CD4-positive, alpha-beta T cell treated with Interleukin-15 for 1 hour (primary cell): ENCODE measurements at regions not wholly inside any gene's neighbourhood (a gene's known extent, or its start where the extent isn't known, plus 50 kb on each side); places are given as distances from the start of the nearest gene placed in this dataset.

Source experiments
- DNase-seq: peaks from one replicate; pipeline ENCODE4 v3.0.0-alpha.2; 2020

DNA sequence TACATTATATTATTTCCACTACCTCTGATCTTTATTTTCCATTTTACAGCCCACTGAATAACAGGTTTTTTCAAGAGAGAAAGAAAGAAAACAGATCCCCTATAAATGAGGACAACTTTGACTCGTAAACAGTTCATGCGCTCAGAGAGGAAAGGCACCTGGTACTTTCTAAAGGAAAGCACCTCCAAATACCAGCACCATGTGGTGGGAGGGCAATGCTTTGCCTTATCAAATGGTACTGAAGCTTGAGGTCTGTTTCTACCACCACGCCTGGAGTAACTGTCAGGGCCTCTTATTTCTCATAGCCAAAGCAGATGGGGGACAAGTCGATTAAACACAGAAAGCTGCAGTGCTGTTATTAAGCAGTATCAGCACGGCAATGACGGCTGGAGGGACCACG, 510.3 kb upstream of the ZFHX3 start:
- DNase-seq, result no peak

DNA sequence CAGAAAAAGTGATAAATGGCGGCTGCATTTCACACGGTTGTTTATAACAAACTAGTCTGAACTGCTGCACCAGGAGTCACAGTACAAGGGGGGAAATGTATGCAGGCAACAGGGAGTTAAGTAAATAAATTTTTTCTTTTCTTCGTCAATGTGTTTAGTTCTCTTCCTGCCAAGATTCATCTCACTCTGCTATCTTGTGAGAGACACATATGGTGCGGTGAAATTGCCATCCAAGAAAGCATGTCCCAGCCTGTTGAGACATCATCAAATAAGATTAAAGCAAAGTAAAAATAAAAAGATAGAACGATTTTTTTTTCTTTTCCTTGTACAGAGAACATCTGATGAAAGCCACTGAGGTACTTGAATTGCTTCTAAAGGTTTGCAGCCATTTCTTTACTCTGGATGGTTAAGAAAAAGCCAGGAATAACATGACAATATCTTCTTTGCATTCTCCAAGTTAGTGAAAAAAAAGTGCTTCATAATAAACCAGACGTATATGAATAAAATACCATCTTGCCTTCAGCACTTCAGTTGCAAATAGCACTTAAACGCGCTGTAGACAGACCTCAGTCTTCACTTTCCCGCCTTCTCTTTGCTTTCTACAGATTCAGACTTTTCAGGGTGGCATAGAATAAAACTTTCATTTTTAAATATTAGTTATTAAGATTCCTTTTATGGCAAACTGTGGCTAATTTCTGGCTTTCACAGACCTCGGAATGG, 506.2 kb upstream of the ZFHX3 start:
- DNase-seq, result no peak

DNA sequence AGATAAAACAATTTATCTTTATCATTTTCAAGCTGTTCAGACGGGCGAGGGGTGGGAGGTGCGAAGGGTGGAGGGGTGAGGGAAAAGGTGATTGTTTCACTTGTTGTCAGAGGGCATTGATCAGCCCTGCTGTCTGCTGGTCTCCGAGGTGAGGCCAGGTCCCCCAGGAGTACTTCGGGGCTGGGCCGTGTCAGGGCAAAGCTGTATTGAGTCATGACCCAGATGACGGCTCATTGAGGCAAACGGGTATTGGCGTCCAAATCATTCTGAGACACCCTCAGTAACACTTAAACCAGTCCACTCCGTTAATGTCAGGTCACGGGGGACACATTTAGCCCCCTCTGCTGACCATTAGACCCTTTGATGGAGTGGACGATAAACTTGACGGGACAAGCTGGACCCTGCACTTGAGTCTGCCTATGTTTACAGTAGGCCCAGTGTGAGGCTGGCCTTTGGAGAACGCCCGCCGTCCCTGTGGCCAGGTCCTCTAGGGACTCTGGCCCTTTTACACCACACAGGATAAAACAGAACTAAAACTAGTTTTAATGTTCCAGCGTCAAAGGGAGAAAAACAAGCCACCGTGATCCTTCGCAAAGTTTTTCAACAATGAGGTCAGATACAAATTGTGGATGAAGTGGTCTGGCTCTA, 502.2 kb upstream of the ZFHX3 start:
- no peak for DNase-seq

- no peak for DNase-seq
Observed at GRCh38 chr16:73547552-73548403, 499.9 kb upstream of the ZFHX3 start.

DNA sequence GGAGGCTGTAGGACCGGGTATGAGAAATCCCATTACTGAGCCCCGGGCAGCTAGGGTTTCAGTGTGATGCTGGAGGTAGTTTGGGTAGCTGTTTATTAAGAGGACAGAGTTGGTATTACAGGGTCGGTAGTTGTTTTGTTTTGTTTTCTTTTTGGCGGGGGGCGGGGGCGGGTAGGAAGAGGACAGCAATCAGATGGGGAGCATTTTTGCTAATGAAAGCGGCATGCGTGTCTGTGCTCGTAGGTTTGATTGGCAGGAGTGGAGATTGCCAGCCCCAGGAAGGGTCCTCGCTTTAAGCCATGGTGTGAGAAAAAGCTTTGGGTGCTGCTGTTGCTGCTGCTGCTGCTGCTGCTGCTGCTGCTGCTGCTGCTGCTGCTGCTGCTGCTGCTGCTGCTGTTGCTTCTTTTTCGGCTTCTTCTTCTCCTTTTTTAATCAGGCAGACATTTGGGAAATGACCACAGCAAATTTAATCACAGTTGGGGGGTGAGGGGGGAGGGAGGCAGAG, 498.5 kb upstream of the ZFHX3 start:
- no peak for DNase-seq

DNA sequence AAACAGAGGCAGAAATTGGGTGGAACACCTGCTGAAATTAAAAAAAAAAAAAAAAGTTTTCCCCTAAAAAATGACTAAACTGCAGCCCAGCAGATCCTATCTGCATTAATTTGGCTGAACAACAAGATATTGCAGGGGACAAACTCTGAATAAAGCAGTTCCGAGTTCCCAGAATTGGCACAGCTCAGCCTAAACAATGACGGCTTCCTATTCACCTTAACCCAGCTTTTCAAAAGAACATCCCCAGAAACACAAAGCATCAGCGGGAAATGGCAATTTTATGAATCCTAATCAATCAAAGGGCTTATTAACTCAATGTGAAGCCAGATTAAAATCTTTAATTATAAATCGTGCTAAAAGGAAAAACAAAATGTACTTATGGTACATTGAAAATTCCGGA, 497.8 kb upstream of the ZFHX3 start:
- no peak for DNase-seq

DNA sequence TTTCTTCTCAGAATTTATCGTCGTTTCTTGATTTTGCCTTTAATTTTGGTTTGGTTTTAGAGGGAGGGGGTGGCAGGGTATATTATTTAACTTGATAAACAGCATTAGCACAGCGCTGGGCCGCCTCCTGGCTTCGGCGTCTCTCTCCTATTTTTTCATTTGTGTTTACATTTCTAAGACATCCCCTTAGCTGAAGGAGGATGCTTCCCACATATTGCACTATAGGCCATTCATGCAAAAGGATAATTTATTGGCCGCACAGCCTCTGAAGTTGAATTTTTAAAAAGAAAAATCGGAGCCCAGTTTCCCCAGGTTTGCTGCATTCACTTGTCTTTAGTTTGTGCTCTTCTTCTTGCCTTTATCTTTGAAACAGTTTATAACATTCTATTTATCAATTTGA, 497.4 kb upstream of the ZFHX3 start:
- DNase-seq, result no peak

GRCh38 chr16:73544826-73545225, 496.9 kb upstream of the ZFHX3 start:
- DNase-seq, result no peak

- DNase-seq, result no peak
Observed at GRCh38 chr16:73543970-73544599, 496.2 kb upstream of the ZFHX3 start.

GRCh38 chr16:73543331-73543969, 495.5 kb upstream of the ZFHX3 start:
- no peak for DNase-seq

DNA sequence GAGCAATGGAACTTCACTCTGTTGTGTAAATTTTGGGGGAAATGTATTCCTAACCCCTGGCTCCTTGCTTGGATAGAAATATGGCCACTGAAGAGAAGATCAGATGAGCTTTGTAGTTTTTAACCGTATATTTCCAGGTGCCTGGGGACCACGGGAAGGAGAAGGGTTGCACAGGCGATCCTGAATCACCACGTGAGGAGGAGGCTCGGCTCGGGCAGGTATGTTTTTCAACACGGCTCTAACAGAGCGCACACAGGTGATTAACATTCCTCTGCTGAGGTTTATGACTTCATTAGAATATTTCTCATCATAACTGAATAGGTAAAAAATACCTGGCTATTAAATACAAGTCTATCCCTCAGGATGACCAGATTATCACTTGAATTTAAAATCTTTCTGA, 495.0 kb upstream of the ZFHX3 start:
- no peak for DNase-seq

GRCh38 chr16:73537921-73538320, 490.0 kb upstream of the ZFHX3 start:
- no peak for DNase-seq

GRCh38 chr16:73536931-73537330, 489.0 kb upstream of the ZFHX3 start:
- no peak for DNase-seq

DNA sequence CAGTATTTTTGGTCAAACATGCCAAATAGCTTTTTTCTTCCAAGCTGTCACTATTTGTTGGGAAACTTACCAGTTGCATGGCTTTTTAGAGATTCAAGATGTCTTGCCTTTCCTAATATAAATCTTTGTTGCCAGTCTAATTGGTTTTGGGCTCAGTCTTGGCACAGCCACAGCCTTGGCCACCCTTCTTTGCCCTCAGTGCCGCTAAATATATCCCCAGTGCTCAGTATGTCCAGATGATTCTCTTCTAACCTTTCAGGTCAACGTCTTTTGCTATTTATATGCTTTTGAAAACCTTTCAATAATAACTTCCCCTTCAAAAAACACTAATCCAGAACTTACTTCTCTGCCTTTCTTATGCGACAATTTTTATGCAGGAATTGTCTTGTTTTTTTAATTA, 483.1 kb upstream of the ZFHX3 start:
- no peak for DNase-seq

DNA sequence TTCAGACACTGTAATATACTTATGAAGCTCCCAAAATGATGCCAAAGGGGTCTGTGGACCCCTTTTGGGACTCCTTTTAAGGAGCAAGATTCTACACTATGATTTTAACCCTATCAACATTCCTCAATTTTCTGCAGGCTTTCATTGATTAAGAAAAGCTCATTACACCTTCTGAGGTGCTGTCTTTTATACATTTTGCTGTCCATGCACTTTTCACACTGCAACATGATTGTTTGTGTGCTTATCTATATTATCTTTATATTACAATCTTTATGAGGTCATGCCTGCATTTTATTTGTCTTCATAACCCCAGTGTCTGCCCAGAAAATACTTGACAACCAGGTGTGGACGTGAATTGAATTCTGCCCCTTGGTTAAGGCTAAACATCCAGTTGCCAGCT, 482.6 kb upstream of the ZFHX3 start:
- no peak for DNase-seq

DNA sequence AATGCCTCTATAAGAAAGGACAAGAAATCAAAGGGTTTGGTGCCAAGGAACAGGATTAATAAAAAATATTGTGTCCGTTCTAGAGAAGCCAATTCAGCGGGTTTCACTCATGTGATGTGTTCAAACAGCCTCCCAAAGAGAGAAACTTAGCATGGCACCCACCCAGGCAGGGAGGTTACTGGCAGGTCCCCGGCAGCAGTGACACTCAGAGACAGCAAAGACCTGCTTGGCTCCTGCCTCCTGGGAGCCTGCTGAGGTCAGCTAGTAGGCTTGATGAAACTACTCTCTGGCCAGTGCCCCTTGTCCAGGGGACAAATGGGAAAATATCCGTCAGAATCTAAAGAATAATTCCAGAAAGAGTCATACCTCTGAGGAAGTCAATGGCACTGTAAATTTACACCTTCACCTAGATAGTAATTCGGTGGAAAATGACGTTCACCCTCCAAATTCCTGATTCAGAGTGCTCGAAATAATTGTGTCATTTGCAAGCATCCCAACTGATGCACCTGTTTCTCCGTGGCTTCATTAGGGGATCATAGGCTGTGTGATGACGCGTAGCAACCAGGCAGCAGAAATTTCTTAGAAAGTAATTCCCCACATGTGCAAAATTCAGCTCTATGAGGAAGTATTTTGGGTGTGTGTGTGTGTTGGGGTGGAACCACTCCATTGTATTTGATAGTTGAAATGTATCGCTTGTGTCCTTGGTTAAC, 481.5 kb upstream of the ZFHX3 start:
- DNase-seq, result no peak

DNA sequence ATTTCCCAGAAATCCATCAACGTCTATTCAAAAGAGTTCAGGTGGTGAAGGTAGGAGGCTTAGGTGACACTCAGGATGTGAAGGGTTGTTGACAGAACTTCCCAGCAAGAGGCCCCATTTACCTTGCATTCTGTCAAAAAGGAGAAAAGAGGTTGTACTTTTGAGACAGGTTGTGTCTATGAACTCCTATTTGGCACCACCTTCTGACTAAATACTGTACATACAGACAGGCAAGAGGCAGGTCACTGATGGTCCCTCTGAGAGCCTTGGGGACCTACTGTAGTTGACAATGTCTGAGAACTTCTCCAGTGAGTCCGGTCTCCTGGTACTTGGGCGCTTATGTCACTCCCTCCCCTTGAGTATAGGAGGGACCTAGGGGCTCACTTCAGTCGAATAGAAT, 479.3 kb upstream of the ZFHX3 start:
- no peak for DNase-seq

DNA sequence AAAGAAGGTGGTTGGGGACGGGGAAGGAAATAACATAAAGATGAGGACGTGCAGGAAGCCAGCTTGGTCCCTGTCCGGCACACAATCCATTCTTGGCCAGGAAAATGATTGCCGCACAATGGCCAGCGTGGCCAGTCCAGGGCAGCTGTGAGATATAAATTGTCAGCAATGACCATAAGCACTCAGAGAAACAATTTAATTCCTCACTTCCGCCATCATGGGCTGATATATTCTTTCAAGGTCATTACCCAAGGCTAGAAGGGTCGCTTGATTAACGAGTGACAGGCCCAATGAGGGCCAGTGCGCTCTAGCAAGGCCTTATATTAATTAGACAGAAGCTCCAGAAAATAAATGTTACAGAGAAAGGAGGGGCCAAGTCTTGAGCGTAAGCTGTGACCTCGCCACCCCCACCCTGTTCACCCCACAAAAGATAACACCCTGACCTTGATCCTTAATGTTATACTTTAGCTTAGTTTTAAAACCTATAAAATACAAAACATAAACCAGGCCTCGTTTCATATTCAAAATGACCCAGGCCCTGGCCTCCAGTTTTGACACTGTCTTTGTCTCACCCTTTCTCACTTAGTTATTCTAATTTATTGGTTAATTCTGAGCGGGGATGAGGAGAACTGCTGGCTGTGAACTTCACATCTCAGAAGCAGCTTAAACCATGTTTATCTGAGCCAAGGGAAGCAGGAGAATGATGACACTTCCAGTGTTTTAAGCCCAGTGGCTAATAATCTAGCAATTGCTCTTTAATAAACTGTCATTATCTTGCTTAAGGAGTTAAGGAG, 478.3 kb upstream of the ZFHX3 start:
- no peak for DNase-seq

DNA sequence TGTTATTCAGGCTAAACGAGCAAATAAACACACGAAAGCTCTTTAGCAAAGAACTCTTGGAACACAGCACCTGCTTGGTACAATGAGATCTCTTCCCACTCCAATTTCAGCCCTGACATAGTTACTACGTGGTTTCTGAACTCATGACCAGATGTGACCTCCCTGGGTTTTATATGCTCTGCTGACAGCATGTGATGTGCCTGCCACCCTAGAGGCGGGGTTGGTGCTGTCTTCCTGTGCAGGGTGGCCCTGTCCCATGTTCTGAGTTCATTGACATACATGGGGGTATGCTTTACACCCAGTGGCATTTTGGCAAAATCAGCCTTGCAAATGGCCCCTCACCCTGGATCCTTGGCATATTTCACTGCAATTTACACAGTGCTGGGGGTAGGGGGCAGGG, 475.3 kb upstream of the ZFHX3 start:
- no peak for DNase-seq

- DNase-seq, result no peak
Observed at GRCh38 chr16:73521499-73521898, 473.6 kb upstream of the ZFHX3 start.

- no peak for DNase-seq
Observed at GRCh38 chr16:73515616-73516015, 467.7 kb upstream of the ZFHX3 start.
